GM21737 (cell line): ENCODE measurements at regions not wholly inside any gene's neighbourhood (a gene's known extent, or its start where the extent isn't known, plus 50 kb on each side); places are given as distances from the start of the nearest gene placed in this dataset.

Source experiments
- ATAC-seq: cut with Tn5 transposase; IDR thresholded peaks from one replicate; pipeline ENCODE4 v1.9.1; 2021; ENCODE audit warnings: mild to moderate bottlenecking, moderate library complexity; ENCODE audit not compliant: unreplicated experiment

DNA sequence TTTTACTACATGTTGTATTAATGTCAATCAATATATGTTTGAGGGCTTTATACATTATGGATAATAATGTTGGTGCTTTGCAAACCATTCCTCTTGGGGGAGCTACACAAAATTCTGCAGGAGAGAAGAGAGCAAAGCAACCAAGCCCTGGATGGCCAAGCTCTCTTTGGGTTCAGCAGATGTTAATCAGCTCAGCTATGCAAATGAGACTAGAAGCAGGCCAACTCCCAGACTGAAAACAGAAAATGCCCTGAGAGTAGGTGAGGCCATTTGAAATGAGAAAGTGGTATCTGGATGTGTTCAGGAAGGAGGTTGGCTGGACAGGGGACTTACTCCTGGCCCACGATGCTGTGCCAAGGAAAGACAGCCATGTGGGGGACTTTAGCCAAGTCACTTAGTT lies 387.0 kb downstream of the BCOR start:
- ATAC-seq, result no peak

DNA sequence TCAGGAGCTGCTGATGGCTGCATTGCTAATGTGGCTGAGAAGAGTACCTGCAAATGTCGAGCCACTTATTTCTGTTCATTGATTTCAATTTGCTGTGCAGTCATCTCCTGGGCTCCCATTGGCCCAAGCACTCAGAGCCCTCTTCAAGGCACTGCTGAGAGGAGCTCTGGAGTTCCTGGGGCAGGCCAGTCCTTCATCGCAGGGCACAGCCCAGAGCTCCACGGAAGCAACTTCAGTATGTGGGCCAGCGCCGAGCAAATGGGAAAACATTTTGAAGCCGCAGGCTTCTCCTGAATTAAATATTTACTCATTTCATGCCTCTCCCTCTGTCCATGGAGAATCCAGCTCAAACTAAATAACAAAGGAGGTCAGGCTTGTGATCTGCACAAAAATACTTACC lies 383.3 kb downstream of the BCOR start:
- ATAC-seq, result no peak

DNA sequence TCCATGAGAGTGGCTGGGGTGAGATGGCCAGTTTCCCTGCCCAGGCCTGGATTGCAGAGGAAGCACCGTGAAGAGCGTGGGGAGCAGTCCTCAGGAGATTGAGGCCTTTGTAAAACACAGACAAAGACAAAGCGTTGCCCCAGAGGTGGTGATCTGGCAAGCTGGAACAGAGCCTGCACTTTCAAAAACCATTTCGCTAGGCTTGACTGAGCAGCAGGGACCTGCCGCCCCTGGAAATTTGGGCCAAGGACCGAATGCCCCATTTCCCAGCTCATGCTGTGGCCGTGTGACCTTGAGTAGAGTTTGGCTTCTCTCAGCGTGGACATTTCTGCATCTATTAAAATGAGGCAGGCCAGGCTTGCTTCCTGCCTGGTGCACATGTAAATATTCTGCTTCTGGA lies 381.4 kb downstream of the BCOR start:
- no peak for ATAC-seq

DNA sequence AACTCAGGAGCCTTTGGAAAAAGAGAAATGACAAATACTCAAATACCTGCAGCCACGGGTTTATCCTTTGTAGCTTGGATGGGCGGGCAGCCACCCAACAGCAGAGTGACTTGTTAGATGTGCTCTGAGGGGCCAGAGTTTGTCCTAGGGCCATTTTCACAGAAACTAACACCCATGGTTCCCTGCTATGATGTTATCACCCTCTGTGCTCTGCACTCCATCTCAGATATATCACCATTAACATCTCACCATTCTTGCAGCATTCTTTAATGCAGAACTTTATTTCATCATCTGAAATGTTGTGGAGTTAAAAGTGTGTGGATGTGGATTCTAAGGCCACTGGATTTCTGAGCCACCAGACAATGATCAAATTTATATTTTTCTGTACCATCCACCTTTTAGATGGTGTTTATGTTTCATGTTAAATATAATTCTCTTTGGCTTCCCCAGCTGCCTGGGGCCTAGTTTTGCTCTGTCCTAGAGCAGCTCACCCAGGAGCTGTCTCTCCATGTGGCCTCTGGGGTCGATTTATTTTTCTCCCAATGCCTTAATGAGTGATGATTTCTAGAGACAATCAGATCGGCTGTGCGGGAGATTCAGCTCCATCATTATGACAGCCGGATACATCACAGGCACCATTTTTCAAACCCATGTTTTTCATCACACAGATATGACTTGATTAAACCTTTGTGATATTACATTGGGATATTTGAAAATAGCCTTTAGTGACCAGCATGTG lies 380.8 kb downstream of the BCOR start:
- no peak for ATAC-seq

DNA sequence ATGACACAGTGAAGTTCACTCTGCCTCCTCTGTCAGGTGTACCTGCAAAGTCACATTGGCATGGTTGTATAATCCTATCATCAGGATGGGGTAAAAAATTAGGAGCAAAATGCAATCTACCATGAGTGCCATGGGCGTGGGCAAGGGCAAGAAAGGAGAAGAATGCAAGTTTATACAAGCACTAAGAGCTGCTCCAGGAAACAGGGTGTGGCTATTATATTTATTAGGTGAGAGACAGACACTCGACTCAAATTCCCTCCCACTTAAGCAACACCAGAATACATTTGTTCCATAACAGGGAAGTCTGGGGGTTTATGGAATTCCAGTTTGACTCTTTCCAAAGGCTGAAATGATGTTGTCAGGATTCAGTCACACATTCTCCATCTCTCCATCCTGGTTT lies 378.8 kb downstream of the BCOR start:
- no peak for ATAC-seq

DNA sequence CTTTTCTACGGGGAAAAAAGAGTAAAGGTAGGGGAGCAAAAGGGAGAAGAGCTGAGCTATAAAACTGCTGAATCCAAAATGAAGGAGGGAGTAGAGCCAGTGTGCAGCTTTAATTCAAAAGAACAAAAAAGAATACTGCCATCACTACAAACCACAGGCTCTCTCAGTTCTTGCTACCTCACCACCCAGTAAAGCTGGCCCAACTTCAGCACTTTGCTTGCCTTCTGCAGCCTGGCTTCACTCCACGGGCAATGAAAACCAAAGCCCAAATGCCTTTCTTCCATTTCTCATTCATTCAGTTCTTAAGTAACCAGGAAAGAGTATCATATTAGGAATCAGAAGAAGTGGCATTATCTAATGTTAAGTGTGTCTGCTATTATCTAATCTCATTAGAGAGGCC lies 376.8 kb downstream of the BCOR start:
- ATAC-seq, result no peak

DNA sequence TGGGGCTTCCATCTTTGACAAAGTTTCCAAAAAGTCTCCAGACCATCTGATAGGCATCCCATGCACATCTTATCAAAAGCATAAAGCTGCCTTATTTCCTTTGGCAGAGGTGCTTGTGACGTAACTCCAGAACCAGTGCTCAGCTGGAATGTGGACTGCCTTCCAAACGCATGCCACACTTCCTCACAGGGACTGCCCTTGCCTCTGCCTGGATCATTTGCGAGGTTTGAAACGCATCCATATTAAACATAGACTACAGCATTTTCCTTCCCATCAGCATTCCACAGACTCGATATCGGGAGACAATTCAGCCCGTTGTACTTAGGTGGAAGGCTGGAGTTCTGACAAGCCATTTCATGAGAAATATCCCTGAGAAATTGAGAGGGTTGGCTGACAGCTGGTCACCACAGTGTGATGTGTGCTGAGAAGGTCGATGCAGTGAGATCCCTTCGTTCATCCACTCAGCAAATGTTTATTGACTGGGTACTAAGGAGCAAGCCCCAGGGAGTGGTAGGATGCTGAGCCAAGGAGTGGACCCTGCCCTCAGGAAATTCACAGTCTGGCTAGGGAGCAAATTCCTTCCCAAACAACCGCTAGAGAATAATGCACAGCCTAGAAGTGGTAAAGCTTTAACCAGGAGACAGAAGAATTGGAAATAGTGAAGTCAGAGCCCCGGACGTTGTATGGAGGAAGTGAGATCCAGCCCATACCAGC lies 376.0 kb downstream of the BCOR start:
- ATAC-seq, result no peak

DNA sequence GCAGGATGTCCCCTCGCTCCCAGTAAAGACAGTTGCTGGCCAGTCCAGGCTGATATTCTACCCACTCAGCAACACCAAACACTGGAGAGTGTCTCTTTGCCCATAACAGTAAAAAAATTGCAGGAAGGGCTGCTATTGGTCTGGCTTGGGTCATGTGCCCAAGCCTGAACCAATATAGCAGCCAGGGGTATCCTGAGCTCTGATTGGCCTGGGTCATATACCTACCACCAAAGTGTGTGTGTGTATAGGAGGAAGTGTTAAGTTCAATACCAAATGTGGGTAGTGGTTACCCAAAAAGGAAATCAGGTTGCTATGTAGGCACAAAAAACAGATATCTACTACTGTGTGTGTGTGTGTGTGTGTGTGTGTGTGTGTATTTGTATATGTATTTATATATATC lies 373.2 kb downstream of the BCOR start:
- no peak for ATAC-seq

DNA sequence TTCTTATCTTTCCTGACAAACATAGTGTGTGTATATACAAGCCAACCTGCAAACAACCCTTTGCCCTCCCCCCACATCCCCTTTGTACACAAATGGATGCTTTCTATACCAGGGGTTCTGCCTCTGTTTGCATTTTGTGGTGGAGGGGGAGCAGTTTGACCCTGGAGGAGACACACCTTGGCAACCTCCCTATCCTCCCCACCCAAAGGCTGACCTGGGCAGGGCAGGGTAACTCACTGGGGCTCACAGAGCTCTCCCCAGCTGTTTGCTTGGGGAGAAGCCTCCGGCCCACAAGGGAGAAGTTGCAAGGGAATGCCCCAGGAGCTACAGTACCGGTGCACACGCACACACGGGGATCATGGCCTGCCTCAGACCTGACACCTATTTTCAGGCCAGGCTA lies 372.6 kb downstream of the BCOR start:
- ATAC-seq, result no peak

DNA sequence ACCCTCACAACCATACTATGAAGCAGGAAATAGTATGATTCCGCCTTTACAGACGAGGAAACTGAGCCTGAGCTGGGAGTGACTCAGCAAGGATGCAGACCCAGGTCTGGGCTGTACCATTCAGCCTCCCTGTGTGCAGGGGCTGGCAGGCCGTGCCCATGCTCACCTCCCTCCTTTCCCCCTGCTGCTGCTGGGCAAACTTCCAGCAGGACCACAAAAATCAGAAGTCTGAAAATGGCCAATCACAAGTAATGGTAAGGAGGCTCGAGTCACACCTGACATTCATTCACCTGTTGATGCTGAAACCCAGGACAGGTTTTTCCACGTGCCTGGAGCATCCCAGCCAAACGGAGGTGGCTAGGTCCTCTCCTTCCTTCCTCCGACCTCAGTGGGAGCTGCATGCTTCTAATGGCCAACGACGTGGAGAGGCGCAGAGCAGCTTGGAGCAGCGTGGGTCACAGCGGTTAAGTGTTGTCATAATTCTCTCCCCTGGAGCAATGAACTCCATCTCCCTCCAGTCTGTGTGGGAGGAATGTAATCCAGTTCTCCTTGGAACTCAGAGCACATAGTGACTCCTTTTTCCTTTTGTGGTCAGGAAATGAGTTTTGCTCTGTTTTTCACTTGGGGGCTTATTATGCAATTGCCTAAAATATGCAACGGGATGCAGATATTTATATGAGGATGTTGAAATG lies 371.7 kb downstream of the BCOR start:
- ATAC-seq, result no peak

DNA sequence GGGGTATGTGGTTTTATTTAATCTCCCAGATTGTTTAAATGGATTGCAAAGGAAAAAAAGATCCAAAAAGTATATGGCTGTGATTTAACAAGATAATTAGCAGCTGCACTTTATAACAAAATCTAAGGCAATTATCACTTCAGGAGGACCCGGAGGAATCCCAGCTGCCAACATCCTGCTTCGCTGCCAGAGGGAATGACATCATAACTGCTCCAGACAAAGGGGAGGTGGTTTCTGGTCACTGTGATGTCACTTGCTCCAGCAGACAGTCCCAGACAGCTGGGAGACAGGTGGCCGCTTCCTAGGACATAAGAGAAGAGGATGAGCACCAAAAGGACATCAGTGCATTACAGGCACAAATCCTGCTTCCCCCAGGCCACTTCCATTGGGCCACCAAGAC lies 371.0 kb downstream of the BCOR start:
- no peak for ATAC-seq

DNA sequence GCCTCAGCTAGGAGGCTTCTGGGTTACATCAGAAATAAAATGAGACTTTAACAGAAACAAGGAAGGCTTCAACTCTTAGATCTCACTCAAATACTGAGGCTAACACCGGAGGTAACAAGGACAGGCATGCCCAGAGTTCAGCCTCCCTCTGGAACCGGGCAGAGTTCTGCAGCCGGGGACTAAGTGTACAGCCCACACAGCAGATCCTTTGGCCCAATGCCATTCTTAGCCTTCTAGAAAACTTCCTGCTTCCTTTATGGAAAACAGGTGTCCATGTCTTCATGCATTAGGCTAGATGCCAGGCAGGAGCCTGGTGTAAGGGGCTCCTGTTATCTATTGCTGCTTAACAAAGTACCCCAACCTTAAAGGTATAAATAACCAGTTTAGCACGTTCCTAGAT lies 369.7 kb downstream of the BCOR start:
- ATAC-seq, result no peak

DNA sequence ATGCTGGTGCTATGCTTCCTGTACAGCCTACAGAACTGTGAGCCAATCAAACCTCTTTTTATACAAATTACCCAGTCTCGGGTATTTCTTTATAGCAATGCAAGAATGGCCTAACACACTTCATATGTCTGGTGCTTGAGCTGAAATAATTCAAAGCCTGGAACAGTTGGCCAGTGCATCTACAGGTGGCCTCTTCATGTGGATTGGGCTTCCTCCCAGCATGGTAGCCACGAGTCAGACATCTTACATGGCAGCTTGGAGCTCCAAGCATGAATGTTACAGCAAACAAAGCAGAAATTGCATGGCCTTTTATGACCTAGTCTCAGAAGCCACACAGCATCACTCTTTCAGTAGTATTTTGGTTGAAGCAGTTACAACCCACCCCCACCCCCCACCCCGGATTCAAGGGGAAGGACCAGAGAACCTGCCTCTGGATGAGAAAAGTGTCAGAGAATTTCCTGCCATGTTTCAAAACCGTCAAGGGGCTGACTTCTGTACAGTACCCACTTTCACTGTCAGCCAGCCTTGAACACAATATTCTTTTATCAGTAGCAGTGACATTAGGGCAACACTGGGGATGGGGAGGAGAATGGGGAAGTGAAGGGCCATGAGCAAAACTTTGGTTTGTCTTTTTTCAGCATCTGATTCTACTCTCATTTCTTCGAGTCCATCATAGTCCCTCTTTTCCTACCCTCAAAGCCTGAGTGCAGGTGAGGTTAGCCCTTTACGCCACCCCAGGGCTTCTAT lies 368.7 kb downstream of the BCOR start:
- ATAC-seq, result no peak

DNA sequence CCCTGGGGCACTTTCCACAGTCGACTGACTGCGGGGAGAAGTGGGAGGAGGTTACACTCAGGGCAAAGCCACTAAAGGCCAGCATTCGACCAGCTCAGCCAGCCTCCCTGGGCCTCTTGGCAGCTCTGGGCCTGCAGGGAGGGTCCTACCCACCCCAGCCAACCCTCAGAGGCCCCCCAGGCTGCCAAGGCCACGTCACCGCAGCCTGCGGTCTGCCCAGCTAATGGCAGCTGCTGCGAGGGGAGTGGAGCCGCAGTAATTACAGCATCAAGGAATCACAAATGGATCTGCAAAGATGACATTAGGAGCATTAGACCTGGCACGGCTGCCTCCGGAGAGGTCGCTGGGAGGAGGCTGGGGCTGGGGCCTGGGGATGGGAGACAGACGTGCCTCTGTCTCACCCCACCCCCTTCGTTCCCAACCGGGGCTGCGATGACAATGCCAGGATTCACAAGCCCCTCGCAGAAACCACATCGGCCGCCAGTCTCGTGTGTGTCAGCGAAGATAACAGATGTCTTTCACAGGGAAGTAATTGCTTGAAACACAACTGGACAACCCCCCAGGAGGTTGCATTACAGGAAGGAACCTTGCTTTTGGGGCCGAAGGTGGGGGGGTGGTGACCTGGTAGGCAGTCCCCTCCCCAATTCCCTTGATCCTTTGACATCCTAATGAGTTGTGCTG lies 367.6 kb downstream of the BCOR start:
- ATAC-seq, result no peak

DNA sequence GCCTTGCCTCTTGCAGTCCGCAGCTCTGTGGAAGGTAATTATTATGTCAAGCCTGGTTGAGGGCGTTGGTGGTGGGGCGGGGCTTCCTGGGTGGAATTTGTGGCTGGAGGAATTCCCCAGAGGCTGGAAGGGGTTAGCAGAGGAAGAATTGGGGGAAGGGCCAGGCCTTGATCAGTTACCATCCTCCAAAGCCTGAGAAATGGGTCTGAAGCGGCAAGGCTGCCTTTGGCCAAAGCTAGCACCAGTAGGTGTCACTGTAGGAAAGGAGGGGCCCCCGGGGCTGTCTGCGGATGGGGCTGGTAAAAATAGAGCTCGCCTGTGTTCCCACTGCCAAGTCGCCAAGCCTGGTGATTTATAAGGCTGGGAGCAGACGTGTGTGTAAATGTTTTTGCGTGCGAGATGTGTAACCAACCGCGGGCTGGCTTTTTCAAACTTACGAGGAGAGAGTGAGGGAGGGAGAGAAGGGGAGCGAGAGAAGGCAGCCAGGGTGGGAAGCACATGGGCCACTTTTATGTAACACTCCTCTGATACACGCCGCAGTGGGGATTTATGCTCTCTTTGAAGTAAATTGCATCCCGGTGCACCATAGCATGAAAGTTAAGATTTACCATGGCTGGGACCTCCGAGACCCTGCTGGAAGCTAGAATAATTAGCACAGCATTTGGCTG lies 367.0 kb downstream of the BCOR start:
- no peak for ATAC-seq

DNA sequence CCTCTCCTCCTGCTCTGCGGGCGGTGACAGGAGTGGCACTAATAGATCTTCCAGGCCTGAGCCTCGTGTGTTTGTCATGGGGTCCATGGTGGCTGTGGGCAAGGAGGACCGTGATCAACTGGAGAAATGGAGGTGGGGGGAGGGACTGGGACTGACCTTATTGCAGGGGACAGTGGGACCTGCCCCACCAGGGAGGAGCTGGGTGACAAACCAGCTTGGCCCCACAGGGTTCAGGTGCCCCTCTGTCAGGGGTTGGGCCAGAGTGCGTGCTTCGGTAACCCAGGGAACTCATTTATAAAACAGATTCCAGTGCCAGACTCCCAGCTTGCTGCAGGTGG lies 366.5 kb downstream of the BCOR start:
- ATAC-seq, result no peak

DNA sequence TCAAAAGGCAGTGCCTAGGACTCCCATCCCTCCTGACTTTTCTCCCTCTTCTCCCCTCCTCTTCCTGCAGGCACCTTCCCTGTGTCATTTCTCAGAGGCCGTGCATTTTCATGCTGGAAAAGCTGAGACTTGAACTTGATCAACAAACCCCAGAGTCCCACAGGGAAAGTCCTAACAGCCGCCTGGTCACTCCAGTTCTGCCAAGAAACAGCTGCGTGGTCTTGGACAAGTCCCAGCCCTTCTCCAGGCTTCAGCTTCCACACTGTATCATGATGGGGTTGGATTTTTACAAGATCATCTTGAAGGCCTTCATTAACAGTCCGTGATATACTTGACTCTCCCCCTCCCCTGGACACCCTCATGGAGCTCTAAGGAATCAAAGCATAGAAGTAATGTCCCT lies 366.0 kb downstream of the BCOR start:
- ATAC-seq, result no peak

DNA sequence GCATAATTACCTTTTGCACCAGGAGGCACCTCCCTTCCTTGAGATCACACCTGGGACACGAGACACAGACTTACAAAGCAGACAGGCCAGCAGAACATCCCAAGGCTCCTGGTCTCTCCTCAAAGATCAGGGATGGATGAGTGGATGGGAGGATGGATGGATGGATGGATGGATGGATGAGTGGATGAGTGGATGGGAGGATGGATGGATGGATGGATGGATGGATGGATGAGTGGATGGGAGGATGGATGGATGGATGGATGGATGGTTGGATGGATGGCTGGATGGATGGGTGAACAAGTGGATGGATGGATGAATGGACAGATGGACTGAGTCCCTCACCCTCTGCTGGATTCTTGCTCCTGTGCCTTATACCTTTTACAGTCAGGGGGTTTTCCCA lies 364.0 kb downstream of the BCOR start:
- ATAC-seq, result no peak

DNA sequence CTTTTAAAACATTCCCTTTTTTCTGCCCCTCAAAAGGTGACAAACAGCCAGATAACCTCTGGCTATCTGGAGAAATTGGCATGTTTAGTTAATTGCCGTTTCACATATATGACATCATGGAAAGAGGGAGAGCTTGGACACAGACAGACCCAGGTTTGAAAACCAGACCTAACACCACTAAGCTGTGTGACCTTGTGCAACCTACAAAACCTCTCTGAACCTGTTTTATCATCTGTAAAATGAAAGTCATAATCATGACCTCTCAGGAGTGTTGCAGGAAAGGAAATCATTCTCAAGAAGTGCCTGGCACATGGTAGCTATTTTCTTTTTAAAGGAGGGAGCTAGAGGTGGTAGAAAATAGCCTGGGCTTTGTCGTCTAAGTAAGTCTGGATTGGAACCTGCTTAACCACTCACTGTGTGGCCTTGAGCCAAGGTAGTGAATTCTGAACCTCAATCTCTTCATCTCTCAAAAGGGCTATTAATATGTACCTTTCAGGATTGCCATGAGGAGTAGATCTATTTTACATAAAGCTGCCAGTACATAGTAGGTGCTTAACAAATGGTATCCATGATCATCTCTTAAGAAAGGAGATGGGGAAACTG lies 363.5 kb downstream of the BCOR start:
- ATAC-seq, result no peak
